ENCODE measurements at regions not wholly inside any gene's neighbourhood (a gene's known extent, or its start where the extent isn't known, plus 50 kb on each side); places are given as distances from the start of the nearest gene placed in this dataset.

GRCh38 chr16:48450367-48450766 is 65.2 kb upstream of the SIAH1 start:
- ChIA-PET CTCF (interaction anchor here (1.2 kb wide), 1 partner anchor 14 kb away, joined by 3 read pairs; no protein-coding TSS in a partner anchor), POLR2A (no interaction called here)
- DNase-seq (ENCODE audit: extremely low spot score): no peak
- TF ChIP-seq CTCF (IDR thresholded peaks at IDR 0.05; ENCODE audit: control extremely low read depth, extremely low read depth, low read depth, missing control alignments): no peak

- ChIA-PET POLR2A (no interaction called here), CTCF (interaction anchor here (0.9 to 2.7 kb wide), 5 partner anchors 9 to 182 kb away, joined by 3 to 10 read pairs (median 4); no protein-coding TSS in a partner anchor)
- no peak for DNase-seq (ENCODE audit: extremely low spot score)
- no peak for TF ChIP-seq CTCF (IDR thresholded peaks at IDR 0.05; ENCODE audit: control extremely low read depth, extremely low read depth, low read depth, missing control alignments)
These were observed 63.7 kb upstream of the SIAH1 start for GRCh38 chr16:48448841-48449481.

- TF ChIP-seq CTCF (IDR thresholded peaks at IDR 0.05; ENCODE audit: control extremely low read depth, extremely low read depth, low read depth, missing control alignments): no peak
- ChIA-PET POLR2A (no interaction called here), CTCF (interaction anchor here (0.8 to 2.7 kb wide), 5 partner anchors 13 to 183 kb away, joined by 3 to 10 read pairs (median 4); no protein-coding TSS in a partner anchor)
- no peak for DNase-seq (ENCODE audit: extremely low spot score)
These were observed 62.8 kb upstream of the SIAH1 start for GRCh38 chr16:48447940-48448536.

GRCh38 chr16:48447428-48447827 is 62.2 kb upstream of the SIAH1 start:
- TF ChIP-seq CTCF (IDR thresholded peaks at IDR 0.05; ENCODE audit: control extremely low read depth, extremely low read depth, low read depth, missing control alignments): no peak
- DNase-seq (ENCODE audit: extremely low spot score): no peak
- CTCF ChIA-PET: interaction anchor here (0.8 to 2.7 kb wide), 3 partner anchors 9 to 21 kb away, joined by 3 to 10 read pairs (median 3); no protein-coding TSS in a partner anchor
- POLR2A ChIA-PET: no interaction called here

- no peak for TF ChIP-seq CTCF (IDR thresholded peaks at IDR 0.05; ENCODE audit: control extremely low read depth, extremely low read depth, low read depth, missing control alignments)
- POLR2A ChIA-PET: no interaction called here
- DNase-seq (ENCODE audit: extremely low spot score): no peak
- CTCF ChIA-PET: interaction anchor here (0.9 to 1.8 kb wide), 3 partner anchors 8 to 177 kb away, joined by 3 to 5 read pairs (median 3); no protein-coding TSS in a partner anchor
These were observed 61.3 kb upstream of the SIAH1 start for GRCh38 chr16:48446534-48446920.

GRCh38 chr16:48445782-48446533 is 60.7 kb upstream of the SIAH1 start:
- ChIA-PET CTCF (interaction anchor here (0.9 to 1.8 kb wide), 2 partner anchors 10 to 177 kb away, joined by 3 to 5 read pairs; no protein-coding TSS in a partner anchor), POLR2A (no interaction called here)
- no peak for TF ChIP-seq CTCF (IDR thresholded peaks at IDR 0.05; ENCODE audit: control extremely low read depth, extremely low read depth, low read depth, missing control alignments)
- DNase-seq (ENCODE audit: extremely low spot score): no peak

Data from GM10248 (cell line).